Keratinocyte (primary cell): ENCODE measurements at regions not wholly inside any gene's neighbourhood (a gene's known extent, or its start where the extent isn't known, plus 50 kb on each side); places are given as distances from the start of the nearest gene placed in this dataset.
A peak's percentile ranks its signal among the peaks of the same experiment; 100 is the strongest.

Source experiments
- DNase-seq: peaks from one replicate; pipeline ENCODE4 v3.0.0-alpha.2; 2011; ENCODE audit warnings: low read depth, missing footprints, low spot score
- FAIRE-seq: peaks from 2 replicates; lab custom pipeline; 2011; peaks lifted over from hg19 to GRCh38; lab: Jason Lieb, UNC
- H2AFZ ChIP-seq: 2 replicates; pipeline ENCODE4 v1.6.0; 2012; ENCODE audit warnings: low read length, control low read depth, inconsistent platforms; ENCODE audit not compliant: control insufficient read depth
- H3K27ac ChIP-seq: 2 replicates; pipeline ENCODE4 v1.5.1; 2011; ENCODE audit warnings: low read length; ENCODE audit not compliant: control insufficient read depth, insufficient read depth
- H3K27me3 ChIP-seq: 3 replicates; pipeline ENCODE4 v1.6.0; 2011; ENCODE audit warnings: low read length; ENCODE audit not compliant: control insufficient read depth, insufficient read depth; ENCODE audit errors: extremely low read depth
- H3K36me3 ChIP-seq, 2 experiments: 2 replicates in 1 of 2; 3 replicates in 1 of 2; pipeline ENCODE4 v1.5.1; 2011; ENCODE audit warnings: low read length in 2 of 2, mild to moderate bottlenecking in 1 of 2; ENCODE audit not compliant: control insufficient read depth in 2 of 2, insufficient read depth in 2 of 2; ENCODE audit errors: extremely low read depth in 1 of 2
- H3K4me1 ChIP-seq: 3 replicates; pipeline ENCODE4 v1.5.1; 2011; ENCODE audit warnings: low read length; ENCODE audit not compliant: control insufficient read depth, insufficient read depth; ENCODE audit errors: extremely low read depth
- H3K4me2 ChIP-seq: 3 replicates; pipeline ENCODE4 v1.6.0; 2011; ENCODE audit warnings: low read depth, low read length; ENCODE audit not compliant: control insufficient read depth, insufficient read depth; ENCODE audit errors: extremely low read depth
- H3K4me3 ChIP-seq, 3 experiments: fragments of 200-600 bp in 1 of 3; sonication (generic) in 1 of 3; 2 replicates in 2 of 3; 3 replicates in 1 of 3; pipeline ENCODE4 v1.5.1; 2011 to 2016; ENCODE audit warnings: low read length in 3 of 3, mild to moderate bottlenecking in 3 of 3, control low read depth in 2 of 3, inconsistent platforms in 1 of 3, low read depth in 1 of 3, mixed read lengths in 1 of 3, mixed run types in 1 of 3, moderate library complexity in 1 of 3; ENCODE audit not compliant: control insufficient read depth in 2 of 3, insufficient read depth in 2 of 3; ENCODE audit errors: extremely low read depth in 1 of 3
- H3K79me2 ChIP-seq: 2 replicates; pipeline ENCODE4 v1.6.0; 2012; ENCODE audit warnings: low read length; ENCODE audit not compliant: control insufficient read depth, insufficient read depth
- H3K9ac ChIP-seq: 3 replicates; pipeline ENCODE4 v1.6.0; 2011; ENCODE audit warnings: low read length; ENCODE audit not compliant: control insufficient read depth, insufficient read depth; ENCODE audit errors: extremely low read depth
- H3K9me1 ChIP-seq: 3 replicates; pipeline ENCODE4 v1.6.0; 2011; ENCODE audit warnings: low read length; ENCODE audit not compliant: control insufficient read depth, insufficient read depth; ENCODE audit errors: extremely low read depth
- H3K9me3 ChIP-seq: 2 replicates; pipeline ENCODE4 v1.5.1; 2012; ENCODE audit warnings: low read depth, low read length; ENCODE audit not compliant: control insufficient read depth
- H4K20me1 ChIP-seq: 3 replicates; pipeline ENCODE4 v1.6.0; 2011; ENCODE audit warnings: low read length; ENCODE audit not compliant: control insufficient read depth, insufficient read depth; ENCODE audit errors: extremely low read depth
- EZH2 ChIP-seq: IDR thresholded peaks from one replicate; pipeline ENCODE4 v1.6.1; 2012; ENCODE audit warnings: inconsistent platforms, mild to moderate bottlenecking, low read length, moderate library complexity
- dilution Hi-C: fragments of 300-500 bp; cut with MboI; formaldehyde crosslinking; loops from one replicate; pipeline ENCODE4 v1.7.0; 2020; ENCODE audit warnings: low sequenced_read_pairs; ENCODE audit not compliant: extremely low pct_ligation_motif_present
- TF ChIP-seq, protein P1 (sequence below), 3 experiments: IDR thresholded peaks in 1 of 3; conservative IDR thresholded peaks in 1 of 3; optimal IDR thresholded peaks in 1 of 3; 2 replicates in 2 of 3; 3 replicates in 1 of 3; pipeline versions ENCODE3 to v1.5.1; 2011; ENCODE audit warnings: low read length in 3 of 3, mild to moderate bottlenecking in 3 of 3, moderate library complexity in 2 of 3, control low read depth in 1 of 3, inconsistent platforms in 1 of 3; ENCODE audit not compliant: insufficient read depth in 2 of 3; ENCODE audit errors: extremely low read depth in 1 of 3

DNA sequence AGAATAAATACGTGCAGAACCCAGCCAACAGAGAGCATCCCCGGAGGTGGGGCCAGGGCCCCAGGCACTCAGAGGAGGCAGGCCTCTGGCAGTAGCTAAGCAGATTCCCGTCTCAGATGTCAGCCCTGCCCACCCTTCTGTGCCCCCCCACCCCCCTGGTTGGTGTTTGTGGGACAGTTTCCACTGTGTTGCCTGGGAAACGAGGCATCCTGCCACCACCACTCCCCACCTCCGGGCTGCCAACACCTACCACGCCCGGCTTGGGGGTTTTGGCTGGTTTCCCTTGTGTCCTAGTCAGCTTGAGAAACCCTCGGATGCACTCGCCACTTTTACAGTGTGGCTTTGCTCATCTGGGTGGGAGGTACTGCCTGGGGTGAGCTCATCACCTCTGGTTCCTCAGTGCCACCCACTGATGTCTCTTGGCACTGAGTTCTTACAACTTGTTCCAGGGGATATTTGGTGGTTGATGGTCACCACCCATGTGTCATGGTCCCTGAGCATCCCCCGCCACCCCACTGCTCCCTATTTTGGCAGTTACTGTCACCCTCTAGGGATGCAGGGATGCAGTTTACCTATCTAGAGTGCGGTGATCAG, 72.4 kb upstream of the YWHAQ start:
- TF ChIP-seq, protein P1, sequence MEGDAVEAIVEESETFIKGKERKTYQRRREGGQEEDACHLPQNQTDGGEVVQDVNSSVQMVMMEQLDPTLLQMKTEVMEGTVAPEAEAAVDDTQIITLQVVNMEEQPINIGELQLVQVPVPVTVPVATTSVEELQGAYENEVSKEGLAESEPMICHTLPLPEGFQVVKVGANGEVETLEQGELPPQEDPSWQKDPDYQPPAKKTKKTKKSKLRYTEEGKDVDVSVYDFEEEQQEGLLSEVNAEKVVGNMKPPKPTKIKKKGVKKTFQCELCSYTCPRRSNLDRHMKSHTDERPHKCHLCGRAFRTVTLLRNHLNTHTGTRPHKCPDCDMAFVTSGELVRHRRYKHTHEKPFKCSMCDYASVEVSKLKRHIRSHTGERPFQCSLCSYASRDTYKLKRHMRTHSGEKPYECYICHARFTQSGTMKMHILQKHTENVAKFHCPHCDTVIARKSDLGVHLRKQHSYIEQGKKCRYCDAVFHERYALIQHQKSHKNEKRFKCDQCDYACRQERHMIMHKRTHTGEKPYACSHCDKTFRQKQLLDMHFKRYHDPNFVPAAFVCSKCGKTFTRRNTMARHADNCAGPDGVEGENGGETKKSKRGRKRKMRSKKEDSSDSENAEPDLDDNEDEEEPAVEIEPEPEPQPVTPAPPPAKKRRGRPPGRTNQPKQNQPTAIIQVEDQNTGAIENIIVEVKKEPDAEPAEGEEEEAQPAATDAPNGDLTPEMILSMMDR (optimal IDR thresholded peaks at IDR 0.05 in 1 of 3, IDR thresholded peaks at IDR 0.05 in 1 of 3, conservative IDR thresholded peaks at IDR 0.05 in 1 of 3; ENCODE audit: extremely low read depth in 1 of 3, insufficient read depth in 2 of 3, low read length in 3 of 3), result peak in 1 of 3 experiments; percentile 42
- TF ChIP-seq EZH2, result no peak
- Histone ChIP-seq H3K9me3 (no peaks in the 10 kb centered on the region), H4K20me1 (no peaks in the 10 kb centered on the region), H3K36me3 (no peaks in the 10 kb centered on the region), H3K4me1 (peaks cover 33% of the 10 kb centered on the region), H2AFZ (no peak overlapping the region), H3K4me2 (no peak overlapping the region), H3K79me2 (no peaks in the 10 kb centered on the region), H3K9ac (no peak overlapping the region), H3K9me1 (no peaks in the 10 kb centered on the region), H3K27me3 (no peaks in the 10 kb centered on the region), H3K4me3 (no peak overlapping the region), H3K27ac (no peak overlapping the region)
- no peak for FAIRE-seq
- peak; percentile 57 for DNase-seq
- dilution Hi-C loops, result no loop called here

DNA sequence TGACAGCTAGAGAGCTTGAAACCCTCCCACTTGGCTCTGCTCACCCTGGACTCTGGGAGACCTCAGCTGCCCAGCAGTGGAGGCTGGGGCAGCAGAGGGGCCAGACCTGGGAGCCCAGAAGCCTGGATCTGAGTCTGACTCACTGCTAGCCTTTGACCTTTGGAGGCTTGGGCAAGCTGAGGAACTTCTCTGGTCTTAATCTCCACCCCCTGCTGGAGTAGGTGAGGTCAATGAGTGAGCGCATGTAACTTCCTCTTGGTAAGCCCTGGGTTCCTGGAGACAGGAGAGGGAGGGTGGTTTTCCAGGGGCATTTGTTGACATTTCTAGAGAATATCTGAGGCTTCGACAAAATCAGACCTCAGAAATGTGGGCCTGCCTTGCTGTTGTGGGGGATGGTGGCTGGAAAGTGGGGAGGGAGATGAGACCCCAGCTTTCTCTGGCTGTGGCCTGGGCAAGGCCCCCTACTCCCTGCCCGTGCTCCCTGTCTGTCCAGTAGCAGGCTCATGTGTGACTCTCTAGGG, 73.0 kb upstream of the YWHAQ start:
- Histone ChIP-seq H4K20me1 (no peaks in the 10 kb centered on the region), H3K4me2 (no peak overlapping the region), H3K4me1 (peaks cover 33% of the 10 kb centered on the region), H3K79me2 (no peaks in the 10 kb centered on the region), H3K27ac (no peak overlapping the region), H3K27me3 (no peaks in the 10 kb centered on the region), H3K9ac (no peak overlapping the region), H3K9me1 (no peaks in the 10 kb centered on the region), H3K9me3 (no peaks in the 10 kb centered on the region), H2AFZ (no peak overlapping the region), H3K36me3 (no peaks in the 10 kb centered on the region), H3K4me3 (no peak overlapping the region)
- dilution Hi-C loops, result no loop called here
- TF ChIP-seq, protein P1 (optimal IDR thresholded peaks at IDR 0.05 in 1 of 3, IDR thresholded peaks at IDR 0.05 in 1 of 3, conservative IDR thresholded peaks at IDR 0.05 in 1 of 3; ENCODE audit: extremely low read depth in 1 of 3, insufficient read depth in 2 of 3, low read length in 3 of 3), result peak in 1 of 3 experiments; percentile 3
- no peak for TF ChIP-seq EZH2
- DNase-seq, result no peak
- FAIRE-seq, result no peak
